Astrocyte of the spinal cord (primary cell): ENCODE measurements at regions not wholly inside any gene's neighbourhood (a gene's known extent, or its start where the extent isn't known, plus 50 kb on each side); places are given as distances from the start of the nearest gene placed in this dataset.

Source experiments
- DNase-seq: peaks from one replicate; pipeline ENCODE4 v3.0.0; 2011; ENCODE audit warnings: low read depth, low spot score
- H3K4me3 ChIP-seq: 2 replicates; pipeline ENCODE4 v1.5.1; 2011; ENCODE audit warnings: low read depth, mild to moderate bottlenecking, low read length, moderate library complexity
- CTCF ChIP-seq: IDR thresholded peaks from 2 replicates; pipeline ENCODE4 v1.5.1; 2012; ENCODE audit warnings: low read depth, mild to moderate bottlenecking, low read length, inconsistent platforms
- in situ Hi-C: cut with HindIII; loops from 2 replicates; pipeline ENCODE4 v1.10.0; 2017; ENCODE audit warnings: low sequenced_read_pairs

GRCh38 chrX:51272638-51273037, 60.0 kb upstream of the NUDT10 start:
- in situ Hi-C loops: no loop called here
- no peak for DNase-seq
- no peak overlapping the region for H3K4me3 ChIP-seq
- TF ChIP-seq CTCF: no peak

DNA sequence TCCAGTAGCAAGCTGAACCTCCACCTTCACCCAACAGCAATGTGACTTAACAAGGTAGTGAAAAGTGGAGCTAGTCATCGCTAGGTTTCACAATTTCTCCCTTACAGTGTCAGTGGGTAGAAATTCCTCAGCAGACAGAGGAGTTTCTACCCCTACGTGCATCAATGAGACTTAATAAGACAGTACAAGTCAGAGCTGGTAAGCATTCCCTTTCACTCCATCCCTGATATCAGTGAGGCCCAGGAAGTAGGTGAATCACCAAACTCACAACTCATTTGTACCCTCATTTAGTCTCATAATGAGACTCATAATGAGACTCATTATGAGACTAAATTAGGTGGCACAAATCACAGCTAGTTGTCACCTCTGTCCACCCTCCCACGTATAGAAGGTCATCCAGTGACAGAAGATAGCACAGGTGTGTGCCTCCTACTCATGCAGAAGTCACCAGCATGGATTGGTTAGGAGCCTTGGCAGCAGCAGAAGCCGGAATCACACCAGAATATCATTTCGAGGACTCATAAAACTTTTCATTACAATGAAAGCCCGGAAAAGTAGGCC, 50.8 kb upstream of the NUDT10 start:
- DNase-seq: no peak
- no peak for TF ChIP-seq CTCF
- in situ Hi-C loops: no loop called here
- H3K4me3 ChIP-seq: no peak overlapping the region
